Sigmoid colon (tissue), 4 donors: ENCODE measurements at regions not wholly inside any gene's neighbourhood (a gene's known extent, or its start where the extent isn't known, plus 50 kb on each side); places are given as distances from the start of the nearest gene placed in this dataset.

Experiments used
- EP300 ChIP-seq, 4 donors: sonication (generic); formaldehyde crosslinking; IDR thresholded peaks; one replicate each; pipeline ENCODE4 v1.6.1; 2017; ENCODE audit warnings: antibody characterized with exemption in 4 of 4
- POLR2A ChIP-seq, 2 donors: fragments of 450-650 bp; IDR thresholded peaks; one replicate each; pipeline ENCODE4 v1.6.1; 2016; ENCODE audit warnings: antibody characterized with exemption in 2 of 2, mild to moderate bottlenecking in 2 of 2, moderate library complexity in 2 of 2
- TF ChIP-seq, protein P1 (sequence below), 4 experiments: fragments of 450-650 bp in 3 of 4; fragments of 200-600 bp in 1 of 4; IDR thresholded peaks; one replicate each; pipeline ENCODE4 v1.5.1; 2016 to 2019; ENCODE audit warnings: antibody characterized with exemption in 4 of 4, mild to moderate bottlenecking in 3 of 4, moderate library complexity in 2 of 4

DNA sequence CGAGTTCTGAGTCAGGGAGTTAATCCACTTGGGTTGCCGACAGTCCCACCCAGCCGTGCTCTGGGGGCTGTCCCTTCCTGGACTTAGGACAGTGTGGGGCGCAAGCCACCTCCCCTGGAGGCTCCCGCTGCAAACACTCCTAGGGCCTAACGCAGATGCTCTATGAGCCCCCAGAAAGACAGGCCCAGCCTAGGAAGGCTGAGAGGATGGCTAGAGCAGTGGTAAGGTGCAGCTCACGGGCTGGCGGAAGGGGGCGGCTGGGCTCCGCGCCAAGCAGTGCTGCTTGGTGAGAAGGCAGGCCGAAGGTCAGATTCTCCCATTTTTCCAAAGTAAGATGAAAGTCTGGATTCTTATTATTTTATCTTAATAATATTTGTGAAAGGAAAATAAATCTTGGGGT, 84.6 kb upstream of the ALDH1L1 start:
- TF ChIP-seq POLR2A (IDR thresholded peaks at IDR 0.05) = no peak
- TF ChIP-seq, protein P1, sequence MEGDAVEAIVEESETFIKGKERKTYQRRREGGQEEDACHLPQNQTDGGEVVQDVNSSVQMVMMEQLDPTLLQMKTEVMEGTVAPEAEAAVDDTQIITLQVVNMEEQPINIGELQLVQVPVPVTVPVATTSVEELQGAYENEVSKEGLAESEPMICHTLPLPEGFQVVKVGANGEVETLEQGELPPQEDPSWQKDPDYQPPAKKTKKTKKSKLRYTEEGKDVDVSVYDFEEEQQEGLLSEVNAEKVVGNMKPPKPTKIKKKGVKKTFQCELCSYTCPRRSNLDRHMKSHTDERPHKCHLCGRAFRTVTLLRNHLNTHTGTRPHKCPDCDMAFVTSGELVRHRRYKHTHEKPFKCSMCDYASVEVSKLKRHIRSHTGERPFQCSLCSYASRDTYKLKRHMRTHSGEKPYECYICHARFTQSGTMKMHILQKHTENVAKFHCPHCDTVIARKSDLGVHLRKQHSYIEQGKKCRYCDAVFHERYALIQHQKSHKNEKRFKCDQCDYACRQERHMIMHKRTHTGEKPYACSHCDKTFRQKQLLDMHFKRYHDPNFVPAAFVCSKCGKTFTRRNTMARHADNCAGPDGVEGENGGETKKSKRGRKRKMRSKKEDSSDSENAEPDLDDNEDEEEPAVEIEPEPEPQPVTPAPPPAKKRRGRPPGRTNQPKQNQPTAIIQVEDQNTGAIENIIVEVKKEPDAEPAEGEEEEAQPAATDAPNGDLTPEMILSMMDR (IDR thresholded peaks at IDR 0.05) = no peak
- TF ChIP-seq EP300 (IDR thresholded peaks at IDR 0.05) = no peak
